ENCODE measurements at regions not wholly inside any gene's neighbourhood (a gene's known extent, or its start where the extent isn't known, plus 50 kb on each side); places are given as distances from the start of the nearest gene placed in this dataset.
"Not testable (repeated sequence)": the region's sequence is repeated elsewhere in the genome, so short reads cannot be mapped to it uniquely, and the experiment has no call there.

GRCh38 chr7:41554481-41554880 is 148.4 kb downstream of the INHBA start:
- TF ChIP-seq ZFP3 (CRISPR knock-in tag; IDR thresholded peaks at IDR 0.05) (no peak), RARB (CRISPR knock-in tag; IDR thresholded peaks at IDR 0.05) (no peak), PATZ1 (CRISPR knock-in tag; IDR thresholded peaks at IDR 0.05; ENCODE audit: borderline replicate concordance) (no peak), CSDC2 (CRISPR knock-in tag; IDR thresholded peaks at IDR 0.05) (no peak), ZFP30 (CRISPR knock-in tag; IDR thresholded peaks at IDR 0.05) (no peak), TCF4 (CRISPR knock-in tag; IDR thresholded peaks at IDR 0.05; ENCODE audit: borderline replicate concordance) (no peak), BACH2 (CRISPR knock-in tag; IDR thresholded peaks at IDR 0.05; ENCODE audit: borderline replicate concordance) (no peak), ZNF565 (CRISPR knock-in tag; conservative IDR thresholded peaks at IDR 0.05; ENCODE audit: low read depth) (no peak), CREB5 (CRISPR knock-in tag; IDR thresholded peaks at IDR 0.05; ENCODE audit: low read depth) (no peak), PPARA (CRISPR knock-in tag; IDR thresholded peaks at IDR 0.05; ENCODE audit: borderline replicate concordance) (no peak), SNAI2 (CRISPR knock-in tag; IDR thresholded peaks at IDR 0.05) (no peak), ESRRG (CRISPR knock-in tag; IDR thresholded peaks at IDR 0.05) (no peak), CSRNP3 (CRISPR knock-in tag; IDR thresholded peaks at IDR 0.05) (no peak), ZNF70 (CRISPR knock-in tag; IDR thresholded peaks at IDR 0.05) (no peak), TOX (CRISPR knock-in tag; IDR thresholded peaks at IDR 0.05; ENCODE audit: borderline replicate concordance) (no peak), TSHZ2 (CRISPR knock-in tag; IDR thresholded peaks at IDR 0.05) (no peak)
- no peak for ATAC-seq

- ATAC-seq: not testable (repeated sequence)
Observed at GRCh38 chr7:41550046-41550445, 152.8 kb downstream of the INHBA start.

- ATAC-seq: no peak
- TF ChIP-seq ZNF8 (CRISPR knock-in tag; IDR thresholded peaks at IDR 0.05) (no peak), ZNF565 (CRISPR knock-in tag; conservative IDR thresholded peaks at IDR 0.05; ENCODE audit: low read depth) (no peak), TOX (CRISPR knock-in tag; IDR thresholded peaks at IDR 0.05; ENCODE audit: borderline replicate concordance) (no peak), PPARA (CRISPR knock-in tag; IDR thresholded peaks at IDR 0.05; ENCODE audit: borderline replicate concordance) (no peak), ZFP30 (CRISPR knock-in tag; IDR thresholded peaks at IDR 0.05) (no peak)
Observed at GRCh38 chr7:41544241-41544640, 158.6 kb downstream of the INHBA start.

- ATAC-seq: no peak
- TF ChIP-seq ZFP30 (CRISPR knock-in tag; IDR thresholded peaks at IDR 0.05) (no peak), BACH2 (CRISPR knock-in tag; IDR thresholded peaks at IDR 0.05; ENCODE audit: borderline replicate concordance) (no peak), CSRNP3 (CRISPR knock-in tag; IDR thresholded peaks at IDR 0.05) (no peak), TOX (CRISPR knock-in tag; IDR thresholded peaks at IDR 0.05; ENCODE audit: borderline replicate concordance) (no peak), GLIS3 (CRISPR knock-in tag; IDR thresholded peaks at IDR 0.05) (no peak), PATZ1 (CRISPR knock-in tag; IDR thresholded peaks at IDR 0.05; ENCODE audit: borderline replicate concordance) (no peak), CSDC2 (CRISPR knock-in tag; IDR thresholded peaks at IDR 0.05) (no peak), CREB5 (CRISPR knock-in tag; IDR thresholded peaks at IDR 0.05; ENCODE audit: low read depth) (no peak)
Observed at GRCh38 chr7:41540601-41541000, 162.3 kb downstream of the INHBA start.

Measured in SK-N-SH treated with all-trans-retinoic acid at 6 μM for 48 hours (cell line).